ENCODE measurements at regions not wholly inside any gene's neighbourhood (a gene's known extent, or its start where the extent isn't known, plus 50 kb on each side); places are given as distances from the start of the nearest gene placed in this dataset.

DNA sequence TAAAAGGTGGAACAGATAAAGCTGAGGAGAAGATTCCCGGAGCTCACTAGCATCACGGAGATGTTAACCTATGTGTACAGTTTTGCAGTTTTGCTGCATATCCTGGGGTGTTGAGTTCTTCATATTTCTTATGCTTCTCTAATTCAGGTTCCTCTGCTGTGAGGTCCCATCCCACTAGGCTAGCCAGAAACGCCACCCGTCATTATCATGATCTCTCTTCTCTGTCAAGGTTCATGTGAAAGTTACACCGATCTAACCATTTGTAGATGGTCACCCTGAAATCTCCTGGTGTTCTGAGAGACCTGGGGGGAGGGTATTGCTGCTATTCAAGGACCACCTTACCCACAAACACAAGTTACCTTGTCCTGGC is 136.3 kb downstream of the CCDC71L start:
- intact Hi-C loops (cut with DNase I; ENCODE audit: low total_unique reads) (no loop called here), in situ Hi-C loops (cut with MboI; ENCODE audit: low pct_ligation_motif_present in 1 of 4, low pct_unique_long_range_greater_than_20kb in 1 of 4, low sequenced_read_pairs in 3 of 4) (loop anchor here in 2 of 4 donors (25.0 kb wide), 1 partner anchor 213 kb away; no protein-coding TSS in a partner anchor)
- Histone ChIP-seq H3K36me3 (no peaks in the 10 kb centered on the region), H3K9me3 (no peaks in the 10 kb centered on the region), H3K4me1 (no peaks in the 10 kb centered on the region), H3K27ac (no peak overlapping the region), H3K27me3 (no peaks in the 10 kb centered on the region), H3K4me3 (no peak overlapping the region)
- TF ChIP-seq CTCF (IDR thresholded peaks at IDR 0.05) (no peak), POLR2AphosphoS5 (IDR thresholded peaks at IDR 0.05) (no peak), EP300 (IDR thresholded peaks at IDR 0.05; ENCODE audit: low read depth) (no peak), POLR2A (IDR thresholded peaks at IDR 0.05) (no peak)
- DNase-seq, result no peak
- 66 to 91% methylated on average over 2 to 5 of the region's 5 CpGs for whole genome bisulfite sequencing, 2 donors (ENCODE audit: low coverage in 1 of 2)

- Histone ChIP-seq H3K4me1 (no peaks in the 10 kb centered on the region), H3K9me3 (no peaks in the 10 kb centered on the region), H3K27me3 (no peaks in the 10 kb centered on the region), H3K36me3 (no peaks in the 10 kb centered on the region), H3K4me3 (no peak overlapping the region), H3K27ac (no peak overlapping the region)
- WGBS, 2 donors (ENCODE audit: low coverage in 1 of 2), result 75 to 91% methylated on average over 4 to 8 of the region's 8 CpGs
- DNase-seq, result no peak
- intact Hi-C loops (cut with DNase I; ENCODE audit: low total_unique reads) (no loop called here), in situ Hi-C loops (cut with MboI; ENCODE audit: low pct_ligation_motif_present in 1 of 4, low pct_unique_long_range_greater_than_20kb in 1 of 4, low sequenced_read_pairs in 3 of 4) (no loop called here)
- no peak for TF ChIP-seq POLR2AphosphoS5 (IDR thresholded peaks at IDR 0.05)
- no peak for TF ChIP-seq EP300 (IDR thresholded peaks at IDR 0.05; ENCODE audit: low read depth)
- no peak for TF ChIP-seq CTCF (IDR thresholded peaks at IDR 0.05)
These were observed 137.5 kb downstream of the CCDC71L start for GRCh38 chr7:106523482-106523881.

DNA sequence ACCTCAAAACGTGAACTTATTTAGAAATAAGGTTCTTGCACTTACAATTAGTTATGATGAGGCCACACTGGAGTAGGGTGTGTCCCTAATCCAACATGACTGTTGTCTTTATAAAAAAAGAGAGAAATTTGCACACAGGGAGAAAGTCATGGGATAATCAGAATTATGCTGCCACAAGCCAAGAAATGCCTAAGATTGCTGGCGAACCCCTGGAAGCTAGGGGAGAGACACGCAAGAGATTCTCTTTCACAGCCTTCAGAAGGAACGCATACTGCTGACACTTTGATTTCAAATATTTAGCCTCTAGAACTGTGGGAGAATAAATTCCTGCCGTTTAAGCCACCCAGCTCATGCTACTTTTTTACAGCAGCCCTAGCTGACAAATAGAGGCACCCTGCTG is 138.3 kb downstream of the CCDC71L start:
- no peaks in the 10 kb centered on the region for H3K27me3 ChIP-seq
- DNase-seq, result no peak
- H3K9me3 ChIP-seq, result no peaks in the 10 kb centered on the region
- H3K36me3 ChIP-seq, result no peaks in the 10 kb centered on the region
- 66 to 70% methylated on average over 5 of the region's 5 CpGs for WGBS, 2 donors (ENCODE audit: low coverage in 1 of 2)
- no peak overlapping the region for H3K4me3 ChIP-seq
- H3K27ac ChIP-seq, result no peak overlapping the region
- H3K4me1 ChIP-seq, result no peaks in the 10 kb centered on the region
- TF ChIP-seq POLR2AphosphoS5 (IDR thresholded peaks at IDR 0.05), result no peak
- TF ChIP-seq CTCF (IDR thresholded peaks at IDR 0.05), result no peak
- no peak for TF ChIP-seq POLR2A (IDR thresholded peaks at IDR 0.05)
- TF ChIP-seq EP300 (IDR thresholded peaks at IDR 0.05; ENCODE audit: low read depth), result no peak
- in situ Hi-C loops (cut with MboI; ENCODE audit: low pct_ligation_motif_present in 1 of 4, low pct_unique_long_range_greater_than_20kb in 1 of 4, low sequenced_read_pairs in 3 of 4) (no loop called here), intact Hi-C loops (cut with DNase I; ENCODE audit: low total_unique reads) (no loop called here)

DNA sequence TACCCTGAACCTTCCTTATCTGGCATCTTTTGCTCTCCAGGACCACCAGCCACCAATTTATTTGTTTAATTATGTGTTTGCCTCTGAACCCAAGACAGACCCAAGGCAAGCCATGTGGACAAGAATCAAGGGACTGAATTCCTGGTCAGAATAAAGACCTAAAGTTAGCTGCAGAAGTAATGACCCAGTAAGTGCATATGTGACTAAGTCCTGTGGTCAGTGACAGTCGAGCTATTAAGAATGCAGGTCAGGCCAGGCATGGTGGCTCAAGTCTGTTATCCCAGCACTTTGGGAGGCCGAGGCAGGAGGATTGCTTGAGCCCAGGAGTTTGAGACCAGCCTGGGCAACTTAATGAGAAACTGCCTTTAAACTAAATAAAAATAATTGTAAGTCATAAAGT is 139.4 kb downstream of the CCDC71L start:
- Histone ChIP-seq H3K9me3 (no peaks in the 10 kb centered on the region), H3K4me1 (no peaks in the 10 kb centered on the region), H3K27ac (no peak overlapping the region), H3K4me3 (no peak overlapping the region), H3K36me3 (no peaks in the 10 kb centered on the region), H3K27me3 (no peaks in the 10 kb centered on the region)
- TF ChIP-seq POLR2AphosphoS5 (IDR thresholded peaks at IDR 0.05) (no peak), CTCF (IDR thresholded peaks at IDR 0.05) (no peak), EP300 (IDR thresholded peaks at IDR 0.05; ENCODE audit: low read depth) (no peak), POLR2A (IDR thresholded peaks at IDR 0.05) (no peak)
- intact Hi-C loops (cut with DNase I; ENCODE audit: low total_unique reads) (no loop called here), in situ Hi-C loops (cut with MboI; ENCODE audit: low pct_ligation_motif_present in 1 of 4, low pct_unique_long_range_greater_than_20kb in 1 of 4, low sequenced_read_pairs in 3 of 4) (no loop called here)
- WGBS, 2 donors (ENCODE audit: low coverage in 1 of 2), result 70% methylated on average over 2 of the region's 2 CpGs; no CpG with 5 or more reads in 1 of the 2 donors
- DNase-seq, result no peak
